Activated T-cell treated with anti-CD3 and anti-CD28 coated beads, Interleukin-2, amount 50 U/mL, for 4 hours (primary cell): ENCODE measurements at regions not wholly inside any gene's neighbourhood (a gene's known extent, or its start where the extent isn't known, plus 50 kb on each side); places are given as distances from the start of the nearest gene placed in this dataset.
"Not testable (repeated sequence)": the region's sequence is repeated elsewhere in the genome, so short reads cannot be mapped to it uniquely, and the experiment has no call there.

ENCODE experiments used
- ATAC-seq, 2 donors: fragments of 200-7000 bp; cut with Tn5 transposase; one replicate each; pipeline ENCODE4 v1.10.0; 2021
- DNase-seq: peaks from one replicate; pipeline ENCODE4 v3.0.0-alpha.2; 2020
- H3K27me3 Mint-ChIP-seq: one replicate; pipeline ENCODE4 v1.8.0; 2021; ENCODE audit warnings: low read depth, mixed read lengths
- H3K36me3 Mint-ChIP-seq: one replicate; pipeline ENCODE4 v1.8.0; 2022; ENCODE audit warnings: mixed read lengths; ENCODE audit not compliant: insufficient read depth
- H3K4me1 Mint-ChIP-seq: one replicate; pipeline ENCODE4 v1.8.0; 2021; ENCODE audit warnings: low read depth, mixed read lengths
- H3K4me3 Mint-ChIP-seq: one replicate; pipeline ENCODE4 v1.8.0; 2021; ENCODE audit warnings: mild to moderate bottlenecking, moderate library complexity, mixed read lengths
- H3K9me3 Mint-ChIP-seq: one replicate; pipeline ENCODE4 v1.8.0; 2021; ENCODE audit warnings: mixed read lengths

- no peaks in the 10 kb centered on the region for H3K36me3 Mint-ChIP-seq
- no peaks in the 10 kb centered on the region for H3K9me3 Mint-ChIP-seq
Measured at GRCh38 chr1:232335261-232335660, 294.7 kb downstream of the SIPA1L2 start.

GRCh38 chr1:232334811-232335210 is 295.1 kb downstream of the SIPA1L2 start:
- H3K27me3 Mint-ChIP-seq, result peaks cover 11% of the 10 kb centered on the region
- H3K9me3 Mint-ChIP-seq, result no peaks in the 10 kb centered on the region
- no peak for ATAC-seq
- no peak overlapping the region for H3K4me3 Mint-ChIP-seq
- H3K4me1 Mint-ChIP-seq, result peaks cover 20% of the 10 kb centered on the region
- H3K36me3 Mint-ChIP-seq, result no peaks in the 10 kb centered on the region
- no peak for DNase-seq

More at GRCh38 chr1:232335261-232335660, 294.7 kb downstream of the SIPA1L2 start:
- DNase-seq (no peak), ATAC-seq (peak in 1 of 2 donors; percentile 25)
- no peak overlapping the region for H3K4me3 Mint-ChIP-seq
- peaks cover 11% of the 10 kb centered on the region for H3K27me3 Mint-ChIP-seq
- H3K4me1 Mint-ChIP-seq, result peaks cover 20% of the 10 kb centered on the region

GRCh38 chr1:232334246-232334645 is 295.7 kb downstream of the SIPA1L2 start:
- no peak for ATAC-seq
- H3K27me3 Mint-ChIP-seq, result peaks cover 11% of the 10 kb centered on the region
- H3K36me3 Mint-ChIP-seq, result no peaks in the 10 kb centered on the region
- no peaks in the 10 kb centered on the region for H3K9me3 Mint-ChIP-seq
- no peak overlapping the region for H3K4me3 Mint-ChIP-seq
- no peak for DNase-seq
- H3K4me1 Mint-ChIP-seq, result peaks cover 20% of the 10 kb centered on the region

GRCh38 chr1:232333419-232333767 is 296.5 kb downstream of the SIPA1L2 start:
- Mint-ChIP-seq H3K4me1 (peaks cover 20% of the 10 kb centered on the region), H3K4me3 (no peak overlapping the region), H3K27me3 (peaks cover 11% of the 10 kb centered on the region), H3K36me3 (no peaks in the 10 kb centered on the region), H3K9me3 (no peaks in the 10 kb centered on the region)
- no peak for DNase-seq
- ATAC-seq, result no peak

GRCh38 chr1:232332710-232333418 is 297.1 kb downstream of the SIPA1L2 start:
- H3K4me3 Mint-ChIP-seq, H3K36me3 Mint-ChIP-seq, ATAC-seq, H3K9me3 Mint-ChIP-seq, DNase-seq: not testable (repeated sequence)
- peaks cover 11% of the 10 kb centered on the region for H3K27me3 Mint-ChIP-seq
- peaks cover 20% of the 10 kb centered on the region for H3K4me1 Mint-ChIP-seq

- Mint-ChIP-seq H3K36me3 (no peaks in the 10 kb centered on the region), H3K27me3 (peaks cover 11% of the 10 kb centered on the region), H3K4me3 (no peak overlapping the region), H3K9me3 (no peaks in the 10 kb centered on the region), H3K4me1 (peaks cover 1% of the 10 kb centered on the region)
- DNase-seq (no peak), ATAC-seq (no peak)
Measured at GRCh38 chr1:232329103-232329813, 300.7 kb downstream of the SIPA1L2 start.

- Mint-ChIP-seq H3K27me3 (peaks cover 7% of the 10 kb centered on the region), H3K9me3 (no peaks in the 10 kb centered on the region), H3K36me3 (no peaks in the 10 kb centered on the region), H3K4me1 (no peaks in the 10 kb centered on the region), H3K4me3 (no peak overlapping the region)
- DNase-seq (no peak), ATAC-seq (no peak)
Measured at GRCh38 chr1:232328486-232329102, 301.3 kb downstream of the SIPA1L2 start.

- H3K9me3 Mint-ChIP-seq, result no peaks in the 10 kb centered on the region
- no peak overlapping the region for H3K4me3 Mint-ChIP-seq
- DNase-seq (no peak), ATAC-seq (no peak)
- no peaks in the 10 kb centered on the region for H3K36me3 Mint-ChIP-seq
- H3K4me1 Mint-ChIP-seq, result no peaks in the 10 kb centered on the region
- H3K27me3 Mint-ChIP-seq, result peaks cover 3% of the 10 kb centered on the region
Measured at GRCh38 chr1:232327899-232328298, 302.0 kb downstream of the SIPA1L2 start.

GRCh38 chr1:232327269-232327668 is 302.7 kb downstream of the SIPA1L2 start:
- no peaks in the 10 kb centered on the region for H3K36me3 Mint-ChIP-seq
- ATAC-seq, result no peak
- no peak for DNase-seq
- H3K9me3 Mint-ChIP-seq, result no peaks in the 10 kb centered on the region
- peaks cover 3% of the 10 kb centered on the region for H3K27me3 Mint-ChIP-seq
- no peak overlapping the region for H3K4me3 Mint-ChIP-seq
- H3K4me1 Mint-ChIP-seq, result no peaks in the 10 kb centered on the region

GRCh38 chr1:232322162-232322734 is 307.7 kb downstream of the SIPA1L2 start:
- H3K27me3 Mint-ChIP-seq, result no peaks in the 10 kb centered on the region
- H3K36me3 Mint-ChIP-seq, result no peaks in the 10 kb centered on the region
- DNase-seq (no peak), ATAC-seq (no peak)
- no peaks in the 10 kb centered on the region for H3K4me1 Mint-ChIP-seq
- no peaks in the 10 kb centered on the region for H3K9me3 Mint-ChIP-seq
- no peak overlapping the region for H3K4me3 Mint-ChIP-seq

- H3K4me3 Mint-ChIP-seq, result no peak overlapping the region
- no peak for ATAC-seq
- H3K36me3 Mint-ChIP-seq, result no peaks in the 10 kb centered on the region
- no peaks in the 10 kb centered on the region for H3K9me3 Mint-ChIP-seq
- H3K4me1 Mint-ChIP-seq, result no peaks in the 10 kb centered on the region
- DNase-seq, result no peak
- no peaks in the 10 kb centered on the region for H3K27me3 Mint-ChIP-seq
Measured at GRCh38 chr1:232319518-232320210, 310.3 kb downstream of the SIPA1L2 start.

GRCh38 chr1:232319072-232319471 is 310.9 kb downstream of the SIPA1L2 start:
- Mint-ChIP-seq H3K36me3 (no peaks in the 10 kb centered on the region), H3K4me3 (no peak overlapping the region), H3K9me3 (no peaks in the 10 kb centered on the region), H3K4me1 (no peaks in the 10 kb centered on the region), H3K27me3 (no peaks in the 10 kb centered on the region)
- DNase-seq, result no peak
- ATAC-seq, result no peak

GRCh38 chr1:232318143-232318542 is 311.8 kb downstream of the SIPA1L2 start:
- DNase-seq, result no peak
- Mint-ChIP-seq H3K4me1 (no peaks in the 10 kb centered on the region), H3K27me3 (no peaks in the 10 kb centered on the region), H3K36me3 (no peaks in the 10 kb centered on the region), H3K9me3 (peaks cover 5% of the 10 kb centered on the region), H3K4me3 (no peak overlapping the region)
- no peak for ATAC-seq

GRCh38 chr1:232317350-232317749 is 312.6 kb downstream of the SIPA1L2 start:
- no peak overlapping the region for H3K4me3 Mint-ChIP-seq
- peaks cover 10% of the 10 kb centered on the region for H3K9me3 Mint-ChIP-seq
- H3K4me1 Mint-ChIP-seq, result no peaks in the 10 kb centered on the region
- no peaks in the 10 kb centered on the region for H3K36me3 Mint-ChIP-seq
- ATAC-seq, result no peak
- no peaks in the 10 kb centered on the region for H3K27me3 Mint-ChIP-seq
- DNase-seq, result no peak
